SU-DHL-6 (cell line): ENCODE measurements at regions not wholly inside any gene's neighbourhood (a gene's known extent, or its start where the extent isn't known, plus 50 kb on each side); places are given as distances from the start of the nearest gene placed in this dataset.

Experiments
- H2AFZ ChIP-seq: fragments of 200-600 bp; sonication (generic); 2 replicates; pipeline ENCODE4 v1.6.1; 2014; ENCODE audit warnings: low read depth, mild to moderate bottlenecking, moderate library complexity, mixed read lengths, antibody characterized with exemption, low read length; ENCODE audit not compliant: severe bottlenecking
- H3F3A ChIP-seq: fragments of 200-600 bp; shearing (Covaris generic); 2 replicates; pipeline ENCODE4 v1.6.0; 2016; ENCODE audit warnings: antibody characterized with exemption, mild to moderate bottlenecking; ENCODE audit not compliant: insufficient read depth
- H3K27ac ChIP-seq: fragments of 200-600 bp; sonication (generic); 2 replicates; pipeline ENCODE4 v1.5.1; 2016; ENCODE audit warnings: low read depth, mild to moderate bottlenecking, low read length, moderate library complexity, mixed read lengths
- H3K27me3 ChIP-seq: fragments of 200-600 bp; sonication (generic), shearing (Covaris generic); 2 replicates; pipeline ENCODE4 v1.6.0; 2014; ENCODE audit warnings: mild to moderate bottlenecking, low read length
- H3K36me3 ChIP-seq: fragments of 200-600 bp; sonication (generic); 2 replicates; pipeline ENCODE4 v1.6.1; 2014; ENCODE audit warnings: mild to moderate bottlenecking, low read length, mixed read lengths
- H3K4me2 ChIP-seq: fragments of 300-600, 200-600 bp; shearing (Covaris generic), sonication (generic); 2 replicates; pipeline ENCODE4 v1.6.0; 2014; ENCODE audit warnings: low read length, low read depth, mild to moderate bottlenecking; ENCODE audit not compliant: poor library complexity, severe bottlenecking
- H3K4me3 ChIP-seq: fragments of 200-600 bp; sonication (generic); 2 replicates; pipeline ENCODE4 v1.5.1; 2014; ENCODE audit warnings: antibody characterized with exemption, low read length, mild to moderate bottlenecking, mixed read lengths; ENCODE audit not compliant: insufficient read depth, poor library complexity, severe bottlenecking
- H3K79me2 ChIP-seq: fragments of 200-600 bp; sonication (generic); 2 replicates; pipeline ENCODE4 v1.6.1; 2014; ENCODE audit warnings: mild to moderate bottlenecking, low read length, moderate library complexity; ENCODE audit not compliant: insufficient read depth
- H3K9ac ChIP-seq: fragments of 200-600 bp; sonication (generic); 2 replicates; pipeline ENCODE4 v1.7.0; 2014; ENCODE audit warnings: mild to moderate bottlenecking, low read length
- H3K9me2 ChIP-seq: fragments of 200-600 bp; sonication (generic); replicated peaks from 2 replicates; pipeline ENCODE4 v1.6.1; 2014; ENCODE audit warnings: low read length; ENCODE audit not compliant: insufficient read depth
- H3K9me3 ChIP-seq: fragments of 200-600 bp; sonication (generic); 2 replicates; pipeline ENCODE4 v1.6.1; 2014; ENCODE audit warnings: low read length, mixed read lengths; ENCODE audit not compliant: insufficient read depth
- H4K20me1 ChIP-seq: fragments of 200-600 bp; sonication (generic); 2 replicates; pipeline ENCODE4 v1.6.1; 2014; ENCODE audit warnings: low read depth, mild to moderate bottlenecking, antibody characterized with exemption, low read length, moderate library complexity, mixed read lengths
- CTCF ChIP-seq: fragments of 200-600 bp; sonication (generic); IDR thresholded peaks from one replicate; pipeline ENCODE4 v1.5.1; 2017; ENCODE audit warnings: antibody characterized with exemption, mild to moderate bottlenecking, low read length, moderate library complexity; ENCODE audit not compliant: insufficient read depth, poor library complexity, severe bottlenecking
- EZH2phosphoT487 ChIP-seq: fragments of 200-600 bp; sonication (generic), shearing (Covaris generic); conservative IDR thresholded peaks from 2 replicates; pipeline ENCODE4 v1.6.1; 2018; ENCODE audit warnings: mild to moderate bottlenecking, antibody characterized with exemption, low read length, moderate library complexity, mixed read lengths

- Histone ChIP-seq H3K4me2 (no peak overlapping the region), H2AFZ (peak overlapping the region; percentile 14), H3K9me3 (no peaks in the 10 kb centered on the region), H3K9ac (no peak overlapping the region), H4K20me1 (no peaks in the 10 kb centered on the region), H3K4me3 (no peak overlapping the region), H3K36me3 (no peaks in the 10 kb centered on the region), H3K79me2 (no peaks in the 10 kb centered on the region), H3K27me3 (no peaks in the 10 kb centered on the region), H3K27ac (no peak overlapping the region), H3F3A (no peaks in the 10 kb centered on the region), H3K9me2 (no peaks in the 10 kb centered on the region)
- TF ChIP-seq EZH2phosphoT487 = no peak
- no peak for TF ChIP-seq CTCF
Measured at GRCh38 chr13:82356667-82357410, 1525.4 kb downstream of the SLITRK1 start.

GRCh38 chr13:82344867-82345266, 1537.4 kb downstream of the SLITRK1 start:
- Histone ChIP-seq H4K20me1 (no peaks in the 10 kb centered on the region), H3K9me3 (no peaks in the 10 kb centered on the region), H3K4me2 (no peak overlapping the region), H3K27me3 (no peaks in the 10 kb centered on the region; the same call in 1 of the 2 replicates), H3K9me2 (no peaks in the 10 kb centered on the region), H3K36me3 (no peaks in the 10 kb centered on the region), H3F3A (no peaks in the 10 kb centered on the region), H3K27ac (no peak overlapping the region), H2AFZ (no peak overlapping the region), H3K9ac (no peak overlapping the region), H3K4me3 (no peak overlapping the region), H3K79me2 (no peaks in the 10 kb centered on the region)
- no peak for TF ChIP-seq CTCF
- no peak for TF ChIP-seq EZH2phosphoT487

GRCh38 chr13:82341116-82341515, 1541.2 kb downstream of the SLITRK1 start:
- H3K9ac ChIP-seq = no peak overlapping the region
- H3K4me2 ChIP-seq = no peak overlapping the region
- H3K27ac ChIP-seq = no peak overlapping the region
- no peak overlapping the region for H2AFZ ChIP-seq
- H3K27me3 ChIP-seq = no peaks in the 10 kb centered on the region; the same call in 1 of the 2 replicates
- no peaks in the 10 kb centered on the region for H3K9me2 ChIP-seq
- no peaks in the 10 kb centered on the region for H3K9me3 ChIP-seq
- H3F3A ChIP-seq = no peaks in the 10 kb centered on the region
- H3K79me2 ChIP-seq = no peaks in the 10 kb centered on the region
- TF ChIP-seq CTCF (no peak), EZH2phosphoT487 (no peak)
- H3K4me3 ChIP-seq = no peak overlapping the region
- no peaks in the 10 kb centered on the region for H4K20me1 ChIP-seq
- no peaks in the 10 kb centered on the region for H3K36me3 ChIP-seq
